ENCODE measurements at regions not wholly inside any gene's neighbourhood (a gene's known extent, or its start where the extent isn't known, plus 50 kb on each side); places are given as distances from the start of the nearest gene placed in this dataset.

- Mint-ChIP-seq H3K27me3 (no peaks in the 10 kb centered on the region), H3K4me1 (no peaks in the 10 kb centered on the region), H3K27ac (no peak overlapping the region), H3K36me3 (ENCODE audit: low read depth) (peaks cover 3% of the 10 kb centered on the region), H3K4me3 (no peak overlapping the region), H3K9me3 (no peaks in the 10 kb centered on the region)
- DNase-seq = no peak
- intact Hi-C loops (cut with micrococcal nuclease) = no loop called here
Measured at GRCh38 chr1:58836408-58836807, 52.6 kb upstream of the JUN start.

DNA sequence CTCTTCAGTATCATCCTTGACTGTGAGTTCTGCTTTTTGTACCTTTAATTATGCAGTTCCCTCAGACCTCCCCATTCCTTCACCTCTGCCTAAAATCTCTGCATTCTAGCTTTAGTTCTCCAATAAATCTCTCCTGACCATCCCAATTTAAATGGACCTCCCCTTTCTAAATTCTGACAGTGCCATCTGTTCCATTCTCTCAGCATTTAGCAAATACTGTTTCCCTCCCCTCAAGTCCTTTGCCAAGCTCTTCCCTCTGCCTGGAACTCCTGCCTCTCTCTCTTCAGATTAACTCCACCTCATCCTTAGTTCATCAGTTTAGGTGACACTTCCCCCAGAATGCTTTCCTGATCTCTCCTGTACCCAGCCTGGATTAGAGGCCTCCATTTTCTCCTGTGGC lies 54.0 kb upstream of the JUN start:
- H3K27ac Mint-ChIP-seq = no peak overlapping the region
- intact Hi-C loops (cut with micrococcal nuclease) = no loop called here
- DNase-seq = no peak
- H3K36me3 Mint-ChIP-seq (ENCODE audit: low read depth) = peaks cover 3% of the 10 kb centered on the region
- peaks cover 7% of the 10 kb centered on the region for H3K4me1 Mint-ChIP-seq
- H3K27me3 Mint-ChIP-seq = no peaks in the 10 kb centered on the region
- H3K9me3 Mint-ChIP-seq = peaks cover 4% of the 10 kb centered on the region
- H3K4me3 Mint-ChIP-seq = no peak overlapping the region

DNA sequence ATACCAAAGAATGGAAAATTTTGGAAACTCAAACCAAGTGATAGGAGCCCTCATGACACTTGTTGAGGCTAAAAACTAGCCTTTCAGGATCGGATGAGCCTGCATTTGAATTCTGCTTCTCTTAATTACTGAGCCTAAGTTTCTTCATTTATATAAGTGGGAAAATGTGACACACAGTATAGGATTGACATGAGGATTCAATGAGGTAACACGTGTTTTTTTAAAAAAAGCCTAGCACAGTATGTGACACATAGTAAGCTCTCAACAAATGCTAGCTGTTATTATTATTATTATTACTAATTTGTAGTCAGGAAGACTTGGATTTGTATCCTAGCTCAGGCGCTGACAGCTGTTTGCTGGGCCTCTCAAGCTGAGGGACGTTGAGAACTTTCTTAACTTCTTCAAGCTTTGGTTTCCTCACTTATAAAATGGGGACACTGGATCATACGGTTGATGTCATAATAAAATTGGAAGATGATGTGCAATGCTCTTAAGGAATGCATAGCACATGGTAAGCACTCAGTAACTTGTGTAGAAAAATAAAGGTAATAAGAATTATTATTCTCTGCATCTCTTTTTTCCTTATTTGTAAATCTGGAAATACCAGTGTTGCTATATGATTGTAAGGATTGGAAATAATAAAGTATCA lies 55.4 kb upstream of the JUN start:
- H3K9me3 Mint-ChIP-seq = peaks cover 4% of the 10 kb centered on the region
- H3K27ac Mint-ChIP-seq = no peak overlapping the region
- DNase-seq = no peak
- no peak overlapping the region for H3K4me3 Mint-ChIP-seq
- peaks cover 7% of the 10 kb centered on the region for H3K4me1 Mint-ChIP-seq
- peaks cover 3% of the 10 kb centered on the region for H3K36me3 Mint-ChIP-seq (ENCODE audit: low read depth)
- no peaks in the 10 kb centered on the region for H3K27me3 Mint-ChIP-seq
- intact Hi-C loops (cut with micrococcal nuclease) = no loop called here

GRCh38 chr1:58839846-58840835 lies 56.3 kb upstream of the JUN start:
- DNase-seq = no peak
- Mint-ChIP-seq H3K4me3 (no peak overlapping the region), H3K36me3 (ENCODE audit: low read depth) (peaks cover 3% of the 10 kb centered on the region), H3K9me3 (peaks cover 4% of the 10 kb centered on the region), H3K4me1 (peaks cover 7% of the 10 kb centered on the region), H3K27me3 (no peaks in the 10 kb centered on the region), H3K27ac (no peak overlapping the region)
- intact Hi-C loops (cut with micrococcal nuclease) = no loop called here

- peak; percentile 57 for DNase-seq
- Mint-ChIP-seq H3K4me1 (peaks cover 7% of the 10 kb centered on the region), H3K9me3 (peaks cover 4% of the 10 kb centered on the region), H3K27ac (no peak overlapping the region), H3K36me3 (ENCODE audit: low read depth) (peaks cover 3% of the 10 kb centered on the region), H3K4me3 (no peak overlapping the region), H3K27me3 (no peaks in the 10 kb centered on the region)
- intact Hi-C loops (cut with micrococcal nuclease) = no loop called here
Measured at GRCh38 chr1:58841455-58841854, 57.6 kb upstream of the JUN start.

DNA sequence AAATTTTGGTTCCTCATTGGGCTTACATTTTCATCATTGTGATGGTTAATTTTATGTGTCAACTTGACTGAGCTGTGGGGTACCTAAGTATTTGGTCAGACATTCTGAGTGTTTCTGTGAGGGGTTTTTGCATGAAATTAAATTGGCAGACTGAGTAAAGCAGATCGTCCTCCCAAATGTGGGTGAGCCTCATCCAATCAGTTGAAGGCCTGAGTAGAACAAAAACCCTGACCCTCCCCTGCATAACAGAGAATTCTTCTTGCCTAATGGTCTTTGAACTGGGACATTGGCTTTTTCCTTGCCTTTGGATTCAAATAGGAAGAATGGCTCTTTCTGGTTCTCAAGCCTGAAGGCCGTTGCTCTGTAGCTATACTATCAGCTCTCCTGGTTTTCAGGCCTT lies 59.1 kb upstream of the JUN start:
- intact Hi-C loops (cut with micrococcal nuclease) = no loop called here
- DNase-seq = no peak
- Mint-ChIP-seq H3K27me3 (no peaks in the 10 kb centered on the region), H3K27ac (no peak overlapping the region), H3K9me3 (peaks cover 4% of the 10 kb centered on the region), H3K4me3 (no peak overlapping the region), H3K4me1 (peaks cover 7% of the 10 kb centered on the region), H3K36me3 (ENCODE audit: low read depth) (peaks cover 3% of the 10 kb centered on the region)

- no peak for DNase-seq
- H3K36me3 Mint-ChIP-seq (ENCODE audit: low read depth) = peaks cover 3% of the 10 kb centered on the region
- peaks cover 7% of the 10 kb centered on the region for H3K4me1 Mint-ChIP-seq
- no peak overlapping the region for H3K27ac Mint-ChIP-seq
- H3K27me3 Mint-ChIP-seq = no peaks in the 10 kb centered on the region
- H3K4me3 Mint-ChIP-seq = no peak overlapping the region
- peaks cover 4% of the 10 kb centered on the region for H3K9me3 Mint-ChIP-seq
- intact Hi-C loops (cut with micrococcal nuclease) = no loop called here
Measured at GRCh38 chr1:58844176-58844575, 60.3 kb upstream of the JUN start.

- peaks cover 3% of the 10 kb centered on the region for H3K36me3 Mint-ChIP-seq (ENCODE audit: low read depth)
Measured at GRCh38 chr1:58845942-58846341, 62.1 kb upstream of the JUN start.

DNA sequence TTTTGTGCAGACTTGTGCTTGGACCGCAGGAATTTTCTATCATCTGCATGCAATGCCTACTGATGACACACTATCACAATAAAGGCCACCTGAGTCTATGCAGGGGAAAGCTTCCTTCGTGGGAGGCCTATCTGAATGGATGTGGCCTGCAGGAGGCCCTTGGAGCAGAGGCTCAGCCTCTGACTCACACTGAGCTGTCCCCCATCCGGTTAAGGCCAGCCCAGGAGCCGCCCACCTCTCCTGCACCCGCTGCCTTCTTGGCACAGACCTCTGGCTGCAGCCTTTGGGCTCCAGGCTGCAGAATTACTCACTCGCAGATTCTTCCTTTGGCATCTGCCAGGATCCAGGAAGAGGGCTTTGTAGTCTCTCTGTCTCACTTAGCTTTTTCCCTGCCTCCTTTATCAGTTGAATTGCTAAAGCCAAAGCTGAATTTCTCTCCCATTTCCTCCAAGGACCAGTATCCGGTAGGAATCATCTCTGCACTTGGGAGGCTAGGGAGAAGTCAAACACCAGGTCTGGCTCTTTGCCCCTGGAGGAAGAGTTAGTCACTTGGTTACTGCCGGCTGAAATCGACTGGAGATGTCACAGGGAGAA lies 65.1 kb upstream of the JUN start:
- no peaks in the 10 kb centered on the region for H3K27me3 Mint-ChIP-seq
- H3K4me1 Mint-ChIP-seq = peaks cover 7% of the 10 kb centered on the region
- H3K36me3 Mint-ChIP-seq (ENCODE audit: low read depth) = no peaks in the 10 kb centered on the region
- no peak overlapping the region for H3K4me3 Mint-ChIP-seq
- H3K9me3 Mint-ChIP-seq = no peaks in the 10 kb centered on the region
- intact Hi-C loops (cut with micrococcal nuclease) = no loop called here
- DNase-seq = no peak
- no peak overlapping the region for H3K27ac Mint-ChIP-seq

More at GRCh38 chr1:58845942-58846341, 62.1 kb upstream of the JUN start:
- Mint-ChIP-seq H3K27me3 (no peaks in the 10 kb centered on the region), H3K9me3 (peaks cover 4% of the 10 kb centered on the region), H3K4me3 (no peak overlapping the region), H3K27ac (no peak overlapping the region), H3K4me1 (peaks cover 10% of the 10 kb centered on the region)
- intact Hi-C loops (cut with micrococcal nuclease) = no loop called here
- DNase-seq = no peak

GRCh38 chr1:58849551-58849950 lies 65.7 kb upstream of the JUN start:
- Mint-ChIP-seq H3K27ac (no peak overlapping the region), H3K36me3 (ENCODE audit: low read depth) (no peaks in the 10 kb centered on the region)

GRCh38 chr1:58850636-58851035 lies 66.8 kb upstream of the JUN start:
- Mint-ChIP-seq H3K36me3 (ENCODE audit: low read depth) (no peaks in the 10 kb centered on the region), H3K4me1 (peaks cover 17% of the 10 kb centered on the region), H3K4me3 (no peak overlapping the region), H3K9me3 (no peaks in the 10 kb centered on the region), H3K27me3 (no peaks in the 10 kb centered on the region), H3K27ac (no peak overlapping the region)
- no peak for DNase-seq
- intact Hi-C loops (cut with micrococcal nuclease) = loop anchor here (10.0 kb wide), 1 partner anchor 94 kb away; no protein-coding TSS in a partner anchor

More at GRCh38 chr1:58849551-58849950, 65.7 kb upstream of the JUN start:
- Mint-ChIP-seq H3K4me3 (no peak overlapping the region), H3K27me3 (no peaks in the 10 kb centered on the region), H3K9me3 (no peaks in the 10 kb centered on the region), H3K4me1 (peaks cover 9% of the 10 kb centered on the region)
- DNase-seq = no peak
- intact Hi-C loops (cut with micrococcal nuclease) = no loop called here

- no peak overlapping the region for H3K4me3 Mint-ChIP-seq
- no peak for DNase-seq
- H3K36me3 Mint-ChIP-seq (ENCODE audit: low read depth) = no peaks in the 10 kb centered on the region
- H3K4me1 Mint-ChIP-seq = peaks cover 35% of the 10 kb centered on the region
- intact Hi-C loops (cut with micrococcal nuclease) = loop anchor here (10.0 kb wide), 1 partner anchor 92 kb away; no protein-coding TSS in a partner anchor
- H3K27me3 Mint-ChIP-seq = no peaks in the 10 kb centered on the region
- no peaks in the 10 kb centered on the region for H3K9me3 Mint-ChIP-seq
- no peak overlapping the region for H3K27ac Mint-ChIP-seq
Measured at GRCh38 chr1:58852731-58853485, 69.1 kb upstream of the JUN start.

DNA sequence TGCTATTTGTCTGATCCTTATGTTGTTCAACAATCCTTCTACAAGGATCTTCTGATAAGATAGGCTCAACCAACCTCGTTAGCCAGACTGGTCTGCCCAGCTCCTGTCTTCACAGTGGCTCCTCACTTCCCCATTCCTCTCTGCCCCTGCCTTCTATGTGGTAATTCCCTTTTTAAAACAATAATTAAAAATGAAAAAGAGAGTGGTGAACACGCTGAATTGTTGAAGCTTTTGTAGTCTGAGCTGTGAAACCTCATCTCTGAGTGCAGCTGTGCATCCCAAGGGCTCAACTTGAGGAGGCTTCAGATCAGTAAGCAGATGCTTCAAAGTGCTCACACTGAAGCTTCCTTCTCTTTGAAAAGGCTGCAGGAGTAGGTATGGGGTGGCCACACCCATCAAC lies 70.7 kb upstream of the JUN start:
- Mint-ChIP-seq H3K4me3 (no peak overlapping the region), H3K4me1 (peaks cover 48% of the 10 kb centered on the region)

More for the DNA sequence above, 70.7 kb upstream of the JUN start:
- Mint-ChIP-seq H3K27me3 (no peaks in the 10 kb centered on the region), H3K36me3 (ENCODE audit: low read depth) (peaks cover under 1% of the 10 kb centered on the region), H3K27ac (no peak overlapping the region), H3K9me3 (peaks cover under 1% of the 10 kb centered on the region)
- intact Hi-C loops (cut with micrococcal nuclease) = loop anchor here (10.0 kb wide), 1 partner anchor 90 kb away; no protein-coding TSS in a partner anchor
- DNase-seq = peak; percentile 66
